Fibroblast of skin of back (primary cell): ENCODE measurements at regions not wholly inside any gene's neighbourhood (a gene's known extent, or its start where the extent isn't known, plus 50 kb on each side); places are given as distances from the start of the nearest gene placed in this dataset.

Experiments
- DNase-seq: peaks from one replicate; pipeline ENCODE4 v3.0.0-alpha.2; 2013

DNA sequence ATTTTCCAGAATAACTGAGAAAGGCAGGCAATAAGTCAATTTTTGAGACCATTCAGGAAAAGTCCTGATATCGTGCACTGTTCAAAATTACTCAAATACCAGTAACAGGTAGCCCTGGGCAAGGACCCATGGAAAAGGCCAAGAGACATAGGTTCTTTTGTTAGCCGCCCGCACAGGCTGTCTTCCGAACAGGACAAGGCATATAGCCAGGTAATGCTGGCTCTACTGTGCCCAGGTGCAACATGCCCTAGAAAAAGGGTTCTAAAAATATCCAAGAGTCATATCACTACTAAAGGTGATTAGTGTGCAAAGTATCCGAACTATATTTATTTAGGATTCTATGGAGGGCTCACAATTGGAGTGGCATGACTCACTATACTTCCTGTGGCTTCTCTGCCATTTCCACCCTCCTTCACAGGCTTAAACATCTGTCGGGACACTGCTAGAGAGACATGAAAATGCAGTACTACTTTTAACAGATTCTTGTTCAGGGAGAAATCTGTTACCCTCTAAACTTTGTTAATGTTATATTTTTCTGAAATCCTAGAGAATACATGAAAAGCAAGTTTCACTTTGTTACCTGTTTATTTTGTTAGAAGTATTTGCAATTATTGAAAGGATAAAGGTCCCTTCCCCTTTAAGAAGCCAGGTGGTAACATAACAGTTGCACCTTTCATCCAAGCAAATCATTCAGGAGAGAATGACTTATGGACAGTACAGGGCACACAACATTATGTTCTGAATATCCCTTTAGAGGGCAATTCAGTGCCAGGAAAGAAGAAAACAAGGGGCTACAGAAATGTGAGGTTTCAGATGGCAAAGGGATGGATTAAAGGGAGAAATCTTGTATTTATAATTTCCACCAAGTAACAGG is 293.3 kb upstream of the THBS1 start:
- peak; percentile 85 for DNase-seq

- DNase-seq = no peak
Measured at GRCh38 chr15:39290711-39291435, 290.0 kb upstream of the THBS1 start.

- DNase-seq = no peak
Measured at GRCh38 chr15:39291690-39292089, 289.2 kb upstream of the THBS1 start.

- DNase-seq = no peak
Measured at GRCh38 chr15:39296955-39297354, 283.9 kb upstream of the THBS1 start.

DNA sequence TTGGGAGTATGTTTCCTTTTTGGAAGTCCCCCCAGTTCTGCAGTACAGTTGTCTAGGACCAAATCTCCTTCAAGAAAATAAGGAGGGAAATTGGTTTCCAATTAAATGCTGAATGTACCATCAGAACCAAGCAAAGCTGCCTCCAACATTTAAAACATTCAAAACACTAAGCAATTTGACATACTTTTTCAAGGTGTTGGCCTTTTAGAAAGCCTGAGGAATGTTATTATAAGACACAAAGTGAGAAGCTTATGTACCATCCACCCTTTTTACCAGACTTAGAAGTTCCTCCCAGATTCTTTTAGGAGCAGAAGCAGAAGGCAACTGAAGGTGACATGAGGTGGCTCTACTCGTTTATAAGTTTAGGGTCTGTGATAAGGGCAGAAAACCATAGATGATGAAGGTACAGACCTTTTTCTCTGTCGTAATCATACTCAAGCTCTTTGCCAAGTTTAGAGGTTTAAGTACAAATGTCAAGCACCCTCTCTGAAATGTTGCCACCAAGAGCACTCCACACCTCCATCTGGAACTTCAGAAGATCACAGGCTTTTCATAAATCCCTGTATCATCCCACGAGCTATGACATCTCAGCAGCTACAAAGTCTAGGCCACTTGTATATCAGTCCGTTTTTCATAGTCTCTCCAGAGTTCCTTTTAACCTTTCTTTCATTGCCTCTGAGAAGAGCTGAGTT is 282.5 kb upstream of the THBS1 start:
- no peak for DNase-seq

DNA sequence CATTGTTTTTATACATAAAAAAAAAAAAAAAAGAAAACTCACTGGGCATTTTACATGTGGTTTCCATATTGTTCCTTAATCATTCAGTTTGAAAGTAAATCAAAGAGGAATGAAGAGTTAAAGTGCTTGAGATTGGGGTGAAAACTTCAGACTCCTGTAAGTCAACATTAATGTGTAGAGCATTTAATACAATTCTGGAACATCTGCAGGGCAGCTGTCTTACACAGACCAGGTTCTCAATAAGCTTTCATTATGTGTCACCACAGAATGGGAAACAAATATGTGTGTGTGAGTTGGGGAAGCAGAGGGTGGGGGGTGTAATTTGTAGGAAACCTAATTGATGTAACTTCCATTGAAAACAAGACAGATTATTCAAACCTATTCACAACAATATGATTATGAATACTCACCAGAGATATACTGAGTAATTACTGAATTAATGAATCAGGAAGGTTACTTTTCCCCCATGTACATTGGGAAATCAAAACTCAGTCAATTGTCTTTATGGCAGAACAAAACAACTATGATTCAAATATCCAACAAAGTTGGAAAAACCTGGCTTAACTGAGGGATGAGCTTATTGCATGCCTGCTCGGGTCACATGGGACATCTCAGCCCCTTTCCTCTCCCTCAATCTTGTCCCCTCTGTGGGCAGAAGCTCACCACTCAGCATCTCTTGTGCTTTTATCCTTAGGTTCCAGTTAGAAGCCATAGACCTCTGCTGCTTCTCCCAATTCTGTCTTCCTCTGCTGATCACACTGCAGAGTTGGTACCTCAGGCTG is 281.2 kb upstream of the THBS1 start:
- no peak for DNase-seq

GRCh38 chr15:39300451-39301153 is 280.3 kb upstream of the THBS1 start:
- DNase-seq = peak; percentile 89

GRCh38 chr15:39301589-39301999 is 279.3 kb upstream of the THBS1 start:
- DNase-seq = peak; percentile 75

GRCh38 chr15:39302936-39303335 is 277.9 kb upstream of the THBS1 start:
- DNase-seq = no peak

DNA sequence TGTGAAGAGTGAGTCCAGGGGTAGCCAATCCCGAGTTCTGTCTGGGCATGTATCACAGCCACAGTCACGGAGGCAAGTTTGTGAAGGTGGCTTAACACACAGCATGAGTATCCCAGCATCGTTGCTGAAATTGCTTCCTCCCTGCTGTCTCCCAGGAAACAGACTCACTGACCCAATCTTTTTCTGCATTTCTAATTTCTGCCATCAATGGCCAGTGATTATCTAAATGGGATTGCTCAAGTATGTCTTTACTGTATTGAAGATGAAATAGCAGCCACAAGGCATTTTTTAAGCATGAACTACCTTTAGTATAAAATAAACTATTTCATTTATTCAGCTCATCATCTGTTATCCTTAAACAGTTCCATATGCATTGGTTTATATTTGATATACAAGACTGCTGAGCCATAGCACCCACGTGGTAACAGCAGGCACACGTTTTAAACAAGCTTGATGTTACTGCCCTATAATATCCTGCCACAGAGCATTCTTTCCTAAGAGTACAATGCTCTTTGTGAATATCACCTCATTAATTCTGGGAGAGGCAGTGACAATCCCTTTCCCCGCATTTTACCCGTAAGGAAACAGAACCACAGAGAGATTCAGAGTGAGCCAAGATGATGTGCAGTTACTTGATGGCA is 276.6 kb upstream of the THBS1 start:
- peak; percentile 79 for DNase-seq

- DNase-seq = no peak
Measured at GRCh38 chr15:39304931-39305728, 275.7 kb upstream of the THBS1 start.

DNA sequence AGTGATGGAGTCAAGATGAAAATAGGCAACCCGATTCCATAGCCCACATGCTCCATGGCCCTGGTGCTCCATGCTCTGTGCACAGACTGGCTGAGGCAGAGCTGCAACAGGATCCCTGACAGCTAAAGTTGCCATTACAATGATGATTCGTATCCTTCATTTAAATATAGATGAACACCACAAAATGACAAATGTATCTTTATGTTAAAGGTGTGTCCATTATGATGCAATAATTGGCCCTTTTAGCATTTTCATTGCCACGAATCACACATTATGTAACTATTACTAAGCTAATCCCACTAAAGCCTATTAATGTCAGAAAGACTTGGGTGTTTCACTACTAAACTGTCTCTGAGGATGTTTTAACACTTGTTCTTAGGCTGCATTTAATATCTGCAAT is 270.2 kb upstream of the THBS1 start:
- no peak for DNase-seq

DNA sequence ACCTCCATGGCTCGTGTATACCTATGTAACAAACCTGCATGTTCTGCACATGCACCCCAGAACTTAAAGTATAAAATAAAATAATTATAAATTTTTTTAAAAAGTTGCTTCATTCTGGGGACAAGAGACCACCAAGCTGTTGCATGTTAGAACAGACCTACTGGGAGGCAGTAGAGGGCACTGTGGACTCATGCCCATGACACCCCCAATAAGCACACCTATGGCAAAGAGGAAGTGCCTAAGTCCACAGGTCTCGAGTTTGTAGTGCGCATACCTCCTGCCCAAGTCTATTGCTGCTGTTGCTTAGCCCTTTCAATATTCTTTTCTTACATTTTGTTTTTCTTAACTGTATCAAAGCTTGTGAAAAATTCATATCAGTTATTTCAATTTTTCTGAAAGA is 267.9 kb upstream of the THBS1 start:
- no peak for DNase-seq

- no peak for DNase-seq
Measured at GRCh38 chr15:39313467-39313866, 267.4 kb upstream of the THBS1 start.

- no peak for DNase-seq
Measured at GRCh38 chr15:39313881-39314280, 267.0 kb upstream of the THBS1 start.

DNA sequence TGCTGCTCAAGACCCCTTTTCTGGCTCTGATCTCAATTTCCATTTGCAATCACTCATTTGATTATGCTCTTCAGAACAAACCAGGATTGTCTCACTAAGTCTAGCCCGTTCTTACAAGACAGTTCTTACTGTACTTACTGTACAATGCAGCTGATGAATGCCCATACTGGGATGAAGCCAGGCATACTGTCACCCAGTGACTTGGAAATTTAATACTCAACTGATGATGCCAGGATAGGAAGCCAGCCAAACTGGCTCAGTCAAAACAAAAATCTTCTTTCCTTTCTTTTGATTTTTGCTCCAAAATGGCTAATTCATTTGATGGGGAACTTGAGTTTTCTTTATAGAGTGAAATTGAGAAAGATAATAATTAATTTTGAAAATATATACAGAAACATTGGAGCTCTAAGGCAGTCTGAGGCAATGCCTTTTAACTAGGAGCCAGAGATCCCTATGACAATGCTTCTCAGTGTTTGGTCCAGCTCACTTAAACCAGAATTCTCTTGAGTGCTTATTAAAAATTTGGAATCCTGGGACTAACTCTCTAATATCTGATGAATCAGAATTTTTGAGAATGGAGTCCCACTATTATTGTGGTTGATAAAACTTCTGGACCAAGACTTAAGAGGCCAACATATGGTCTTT is 265.6 kb upstream of the THBS1 start:
- peak; percentile 32 for DNase-seq

GRCh38 chr15:39317225-39317624 is 263.7 kb upstream of the THBS1 start:
- peak; percentile 66 for DNase-seq

DNA sequence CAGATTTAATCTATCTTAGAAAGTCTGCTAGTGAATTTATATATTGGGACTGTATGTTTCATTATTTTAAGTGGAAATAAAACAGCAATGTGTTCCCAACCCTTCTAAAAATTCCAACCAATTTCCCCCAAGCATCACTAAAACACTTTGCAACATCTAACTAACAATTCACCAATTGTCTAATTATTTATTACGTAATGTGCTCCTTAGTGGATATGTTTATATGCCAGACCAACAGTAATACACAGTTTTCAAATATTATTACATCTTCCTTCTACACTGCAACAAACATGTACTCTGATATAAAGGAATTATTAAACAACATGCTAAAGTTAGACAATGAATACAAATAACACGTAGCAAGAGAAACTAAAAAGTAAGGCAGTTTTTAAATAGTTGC is 262.6 kb upstream of the THBS1 start:
- DNase-seq = no peak

GRCh38 chr15:39320355-39320754 is 260.5 kb upstream of the THBS1 start:
- DNase-seq = no peak

DNA sequence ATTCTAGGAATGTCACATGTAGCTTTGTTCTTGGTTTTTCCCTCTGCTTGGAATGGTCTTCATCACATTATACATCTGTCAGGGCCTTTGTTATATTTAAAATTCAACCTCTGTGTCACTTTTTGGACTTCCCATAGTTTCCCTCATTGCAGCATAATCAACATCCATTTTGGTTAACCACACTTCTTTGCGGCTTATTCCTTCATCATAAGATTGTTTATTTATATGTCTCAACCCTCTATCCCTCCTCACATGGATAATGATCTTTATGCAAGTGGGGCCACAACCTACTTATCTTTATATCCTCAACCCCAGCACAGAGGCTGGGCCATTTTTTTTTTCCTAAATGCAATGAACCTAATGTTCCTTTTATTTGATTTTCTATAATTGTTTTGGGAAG is 260.0 kb upstream of the THBS1 start:
- no peak for DNase-seq
